Panc1 (cell line): ENCODE measurements at regions not wholly inside any gene's neighbourhood (a gene's known extent, or its start where the extent isn't known, plus 50 kb on each side); places are given as distances from the start of the nearest gene placed in this dataset.

Source experiments
- ATAC-seq: fragments of 200-7000 bp; cut with Tn5 transposase; 2 replicates; pipeline ENCODE4 v1.9.1; 2020; ENCODE audit warnings: mild to moderate bottlenecking, moderate library complexity
- BruUV-seq: library from RNA; stranded (reverse); fragments of 400-500 nt; replicated peaks from 2 replicates; lab custom pipeline; 2021; lab: Mats Ljungman, UMichigan
- CTCF ChIA-PET: fragments of 300-600 bp; sonication (Branson Sonifier 250); formaldehyde crosslinking; loops from one replicate; lab custom pipeline; 2022; ENCODE audit warnings: antibody characterized with exemption; lab: Charles Lee
- POLR2A ChIA-PET: fragments of 300-600 bp; sonication (Branson Sonifier 250); formaldehyde crosslinking; loops from one replicate; lab custom pipeline; 2022; ENCODE audit warnings: antibody characterized with exemption; lab: Charles Lee
- DNase-seq: peaks from one replicate; pipeline ENCODE4 v3.0.0-alpha.2; 2010; ENCODE audit warnings: low read depth, low spot score
- H3K27ac ChIP-seq: 2 replicates; pipeline ENCODE4 v1.5.1; 2011; ENCODE audit warnings: mild to moderate bottlenecking, low read length, inconsistent platforms
- H3K27me3 ChIP-seq: fragments of 200-500 bp; sonication (Bioruptor generic); 2 replicates; pipeline ENCODE4 v1.6.0; 2014; ENCODE audit warnings: low read length, inconsistent platforms; ENCODE audit not compliant: control insufficient read depth, insufficient read depth
- H3K36me3 ChIP-seq: fragments of 200-500 bp; sonication (Bioruptor generic); 2 replicates; pipeline ENCODE4 v1.5.1; 2014; ENCODE audit warnings: inconsistent platforms, mild to moderate bottlenecking, low read length, moderate library complexity; ENCODE audit not compliant: control insufficient read depth, insufficient read depth
- H3K4me1 ChIP-seq: 2 replicates; pipeline ENCODE4 v1.5.1; 2011; ENCODE audit warnings: inconsistent platforms, mild to moderate bottlenecking, low read length, moderate library complexity; ENCODE audit not compliant: control insufficient read depth, insufficient read depth
- H3K4me3 ChIP-seq, 2 experiments: 2 replicates each; pipeline ENCODE4 v1.5.1; 2011 to 2012; ENCODE audit warnings: low read depth in 2 of 2, low read length in 2 of 2, mild to moderate bottlenecking in 2 of 2, inconsistent platforms in 1 of 2, moderate library complexity in 1 of 2
- H3K9me3 ChIP-seq: fragments of 200-500 bp; sonication (Bioruptor generic); 2 replicates; pipeline ENCODE4 v1.5.1; 2014; ENCODE audit warnings: low read depth, mild to moderate bottlenecking, inconsistent platforms, low read length, moderate library complexity; ENCODE audit not compliant: control insufficient read depth, insufficient read depth
- POLR2AphosphoS5 ChIP-seq: IDR thresholded peaks from 2 replicates; pipeline ENCODE4 v1.6.1; 2012; ENCODE audit warnings: mild to moderate bottlenecking, low read depth, low read length, moderate library complexity
- REST ChIP-seq, 2 experiments: IDR thresholded peaks; 2 replicates each; pipeline ENCODE4 v1.6.1; 2011 to 2012; ENCODE audit warnings: low read depth in 2 of 2, control low read depth in 1 of 2, low read length in 1 of 2, mild to moderate bottlenecking in 1 of 2, moderate library complexity in 1 of 2; ENCODE audit not compliant: insufficient read depth in 1 of 2
- SIN3A ChIP-seq: IDR thresholded peaks from 2 replicates; pipeline ENCODE4 v1.6.1; 2012; ENCODE audit warnings: low read depth, mild to moderate bottlenecking, low read length, moderate library complexity, borderline replicate concordance; ENCODE audit not compliant: insufficient read depth
- TCF7L2 ChIP-seq: IDR thresholded peaks from 2 replicates; pipeline ENCODE4 v1.6.1; 2011; ENCODE audit warnings: mild to moderate bottlenecking, low read depth, low read length, inconsistent platforms
- in situ Hi-C: cut with HindIII; loops from 2 replicates; pipeline ENCODE4 v1.10.0; 2016; ENCODE audit warnings: low sequenced_read_pairs, low pct_unique_long_range_greater_than_20kb
- intact Hi-C: fragments of 100-400 bp; cut with micrococcal nuclease; formaldehyde crosslinking; loops from one replicate; pipeline ENCODE4 v1.10.0; 2022; ENCODE audit not compliant: unreplicated experiment
- TF ChIP-seq, protein P1 (sequence below): fragments of 450-650 bp; IDR thresholded peaks from 2 replicates; pipeline ENCODE4 v1.5.1; 2017; ENCODE audit warnings: mild to moderate bottlenecking

GRCh38 chr18:1393929-1394328 is 489.3 kb downstream of the ADCYAP1 start:
- DNase-seq, result no peak
- BruUV-seq, result no TSS peak

GRCh38 chr18:1394426-1394825 is 489.8 kb downstream of the ADCYAP1 start:
- CTCF ChIA-PET, result no interaction called here
- Histone ChIP-seq H3K4me1 (no peaks in the 10 kb centered on the region), H3K9me3 (no peaks in the 10 kb centered on the region), H3K36me3 (no peaks in the 10 kb centered on the region), H3K27me3 (no peaks in the 10 kb centered on the region), H3K27ac (no peak overlapping the region), H3K4me3 (no peak overlapping the region)
- TF ChIP-seq TCF7L2, result no peak
- no peak for TF ChIP-seq POLR2AphosphoS5
- TF ChIP-seq REST (IDR thresholded peaks at IDR 0.05; ENCODE audit: insufficient read depth in 1 of 2, low read depth in 2 of 2, low read length in 1 of 2), result no peak
- TF ChIP-seq, protein P1, sequence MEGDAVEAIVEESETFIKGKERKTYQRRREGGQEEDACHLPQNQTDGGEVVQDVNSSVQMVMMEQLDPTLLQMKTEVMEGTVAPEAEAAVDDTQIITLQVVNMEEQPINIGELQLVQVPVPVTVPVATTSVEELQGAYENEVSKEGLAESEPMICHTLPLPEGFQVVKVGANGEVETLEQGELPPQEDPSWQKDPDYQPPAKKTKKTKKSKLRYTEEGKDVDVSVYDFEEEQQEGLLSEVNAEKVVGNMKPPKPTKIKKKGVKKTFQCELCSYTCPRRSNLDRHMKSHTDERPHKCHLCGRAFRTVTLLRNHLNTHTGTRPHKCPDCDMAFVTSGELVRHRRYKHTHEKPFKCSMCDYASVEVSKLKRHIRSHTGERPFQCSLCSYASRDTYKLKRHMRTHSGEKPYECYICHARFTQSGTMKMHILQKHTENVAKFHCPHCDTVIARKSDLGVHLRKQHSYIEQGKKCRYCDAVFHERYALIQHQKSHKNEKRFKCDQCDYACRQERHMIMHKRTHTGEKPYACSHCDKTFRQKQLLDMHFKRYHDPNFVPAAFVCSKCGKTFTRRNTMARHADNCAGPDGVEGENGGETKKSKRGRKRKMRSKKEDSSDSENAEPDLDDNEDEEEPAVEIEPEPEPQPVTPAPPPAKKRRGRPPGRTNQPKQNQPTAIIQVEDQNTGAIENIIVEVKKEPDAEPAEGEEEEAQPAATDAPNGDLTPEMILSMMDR, result no peak
- TF ChIP-seq SIN3A, result no peak
- DNase-seq (no peak), ATAC-seq (no peak)
- BruUV-seq, result no TSS peak
- intact Hi-C loops, result no loop called here
- in situ Hi-C loops, result no loop called here
- POLR2A ChIA-PET, result no interaction called here

More at GRCh38 chr18:1393929-1394328, 489.3 kb downstream of the ADCYAP1 start:
- no peaks in the 10 kb centered on the region for H3K36me3 ChIP-seq
- intact Hi-C loops, result no loop called here
- in situ Hi-C loops, result no loop called here
- H3K9me3 ChIP-seq, result no peaks in the 10 kb centered on the region
- no peaks in the 10 kb centered on the region for H3K27me3 ChIP-seq
- TF ChIP-seq REST (IDR thresholded peaks at IDR 0.05; ENCODE audit: insufficient read depth in 1 of 2, low read depth in 2 of 2, low read length in 1 of 2) (no peak), TCF7L2 (no peak), SIN3A (no peak), POLR2AphosphoS5 (no peak)
- TF ChIP-seq, protein P1, result no peak
- no peak for ATAC-seq
- H3K4me1 ChIP-seq, result no peaks in the 10 kb centered on the region
- ChIA-PET POLR2A (no interaction called here), CTCF (no interaction called here)
- no peak overlapping the region for H3K27ac ChIP-seq
- no peak overlapping the region for H3K4me3 ChIP-seq
